ENCODE measurements at regions not wholly inside any gene's neighbourhood (a gene's known extent, or its start where the extent isn't known, plus 50 kb on each side); places are given as distances from the start of the nearest gene placed in this dataset.

DNA sequence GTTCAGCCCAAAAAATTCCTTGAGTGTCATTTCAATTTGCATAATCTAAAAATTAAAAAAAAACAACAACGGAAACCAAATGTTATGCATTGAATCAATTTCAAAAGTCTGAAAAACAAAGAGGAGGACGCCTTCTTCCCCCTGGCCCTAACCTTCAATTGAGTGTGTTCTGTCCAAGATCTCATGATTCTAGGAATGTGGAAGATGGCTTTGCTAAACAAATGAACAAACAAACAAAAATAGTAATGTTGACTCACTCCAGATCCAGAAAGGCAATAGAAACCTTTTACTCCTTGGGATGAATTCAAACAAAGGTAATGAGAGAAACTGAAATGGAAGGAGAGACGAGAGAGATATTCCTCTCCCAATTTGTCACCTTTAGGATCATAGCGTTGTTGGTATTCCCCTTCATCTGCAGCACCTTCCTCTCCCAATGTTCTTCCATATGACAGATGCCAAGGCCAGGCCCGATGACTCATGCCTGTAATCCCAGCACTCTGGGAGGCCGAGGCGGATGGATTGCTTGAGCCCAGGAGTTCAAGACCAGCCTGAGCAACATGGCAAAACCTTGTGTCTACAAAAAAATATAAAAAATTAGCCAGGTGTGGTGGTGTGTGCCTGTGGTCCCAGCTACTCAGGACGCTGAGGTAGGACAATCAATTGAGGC lies 109.2 kb upstream of the ADGRF1 start:
- TF ChIP-seq, protein P1, sequence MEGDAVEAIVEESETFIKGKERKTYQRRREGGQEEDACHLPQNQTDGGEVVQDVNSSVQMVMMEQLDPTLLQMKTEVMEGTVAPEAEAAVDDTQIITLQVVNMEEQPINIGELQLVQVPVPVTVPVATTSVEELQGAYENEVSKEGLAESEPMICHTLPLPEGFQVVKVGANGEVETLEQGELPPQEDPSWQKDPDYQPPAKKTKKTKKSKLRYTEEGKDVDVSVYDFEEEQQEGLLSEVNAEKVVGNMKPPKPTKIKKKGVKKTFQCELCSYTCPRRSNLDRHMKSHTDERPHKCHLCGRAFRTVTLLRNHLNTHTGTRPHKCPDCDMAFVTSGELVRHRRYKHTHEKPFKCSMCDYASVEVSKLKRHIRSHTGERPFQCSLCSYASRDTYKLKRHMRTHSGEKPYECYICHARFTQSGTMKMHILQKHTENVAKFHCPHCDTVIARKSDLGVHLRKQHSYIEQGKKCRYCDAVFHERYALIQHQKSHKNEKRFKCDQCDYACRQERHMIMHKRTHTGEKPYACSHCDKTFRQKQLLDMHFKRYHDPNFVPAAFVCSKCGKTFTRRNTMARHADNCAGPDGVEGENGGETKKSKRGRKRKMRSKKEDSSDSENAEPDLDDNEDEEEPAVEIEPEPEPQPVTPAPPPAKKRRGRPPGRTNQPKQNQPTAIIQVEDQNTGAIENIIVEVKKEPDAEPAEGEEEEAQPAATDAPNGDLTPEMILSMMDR (conservative IDR thresholded peaks at IDR 0.05; ENCODE audit: low read depth, low read length), result no peak
- no peak overlapping the region for H3K4me3 ChIP-seq (ENCODE audit: low read depth, low read length)
- no peak for DNase-seq (ENCODE audit: low read depth)

GRCh38 chr6:47149554-47149953 lies 107.4 kb upstream of the ADGRF1 start:
- TF ChIP-seq, protein P1 (conservative IDR thresholded peaks at IDR 0.05; ENCODE audit: low read depth, low read length), result no peak
- DNase-seq (ENCODE audit: low read depth), result no peak
- H3K4me3 ChIP-seq (ENCODE audit: low read depth, low read length), result no peak overlapping the region

GRCh38 chr6:47149066-47149465 lies 106.9 kb upstream of the ADGRF1 start:
- H3K4me3 ChIP-seq (ENCODE audit: low read depth, low read length), result no peak overlapping the region
- no peak for DNase-seq (ENCODE audit: low read depth)
- TF ChIP-seq, protein P1 (conservative IDR thresholded peaks at IDR 0.05; ENCODE audit: low read depth, low read length), result no peak

GRCh38 chr6:47147836-47148344 lies 105.8 kb upstream of the ADGRF1 start:
- TF ChIP-seq, protein P1 (conservative IDR thresholded peaks at IDR 0.05; ENCODE audit: low read depth, low read length), result no peak
- DNase-seq (ENCODE audit: low read depth), result no peak
- H3K4me3 ChIP-seq (ENCODE audit: low read depth, low read length), result no peak overlapping the region

DNA sequence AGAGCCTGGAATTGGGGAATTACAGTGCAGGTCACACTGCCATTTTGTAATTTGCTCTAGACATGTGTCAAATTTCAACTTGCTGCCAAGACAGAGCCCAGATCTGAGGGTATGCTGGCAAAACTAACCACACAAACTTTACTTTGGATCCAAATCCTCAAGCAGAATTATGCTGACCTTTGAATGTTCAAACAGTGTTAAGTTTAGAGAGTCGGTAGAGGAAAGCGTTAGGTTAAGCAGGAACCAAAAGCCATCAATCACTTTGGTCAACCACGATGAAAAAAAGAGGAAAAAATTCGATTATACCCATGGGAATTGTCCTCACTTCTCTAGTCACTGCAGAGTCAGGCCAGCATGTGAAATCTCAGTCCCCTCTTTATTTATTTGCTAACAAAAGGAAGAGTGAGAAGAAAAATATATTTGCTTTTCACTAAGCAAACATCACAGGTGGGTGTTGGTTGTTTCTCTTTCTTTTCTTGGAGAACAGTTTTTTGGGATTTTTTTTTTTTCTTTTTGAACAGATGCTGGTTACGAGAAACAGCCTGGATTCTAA lies 105.1 kb upstream of the ADGRF1 start:
- TF ChIP-seq, protein P1 (conservative IDR thresholded peaks at IDR 0.05; ENCODE audit: low read depth, low read length), result no peak
- no peak overlapping the region for H3K4me3 ChIP-seq (ENCODE audit: low read depth, low read length)
- DNase-seq (ENCODE audit: low read depth), result no peak

- no peak for DNase-seq (ENCODE audit: low read depth)
- no peak overlapping the region for H3K4me3 ChIP-seq (ENCODE audit: low read depth, low read length)
- TF ChIP-seq, protein P1 (conservative IDR thresholded peaks at IDR 0.05; ENCODE audit: low read depth, low read length), result no peak
Measured at GRCh38 chr6:47146431-47147174, 104.5 kb upstream of the ADGRF1 start.
